ENCODE measurements at regions not wholly inside any gene's neighbourhood (a gene's known extent, or its start where the extent isn't known, plus 50 kb on each side); places are given as distances from the start of the nearest gene placed in this dataset.

- no peak for TF ChIP-seq CTCF (conservative IDR thresholded peaks at IDR 0.05; ENCODE audit: low read length)
- no peak for TF ChIP-seq EZH2phosphoT487 (IDR thresholded peaks at IDR 0.05; ENCODE audit: borderline replicate concordance, low read depth, low read length)
Measured at GRCh38 chr3:18097989-18098388, 327.1 kb downstream of the SATB1 start.
